RWPE1 (cell line): ENCODE measurements at regions not wholly inside any gene's neighbourhood (a gene's known extent, or its start where the extent isn't known, plus 50 kb on each side); places are given as distances from the start of the nearest gene placed in this dataset.

ENCODE experiments used
- CTCF ChIA-PET: fragments of 350-600 bp; sonication (Branson Sonifier 250); formaldehyde crosslinking; extraction: SDS; loops from one replicate; lab custom pipeline; 2021; lab: Yijun Ruan, JAX
- POLR2A ChIA-PET: fragments of 400-600 bp; formaldehyde crosslinking; extraction: SDS; loops from one replicate; lab custom pipeline; 2020; ENCODE audit warnings: antibody characterized with exemption; ENCODE audit not compliant: low non-redundant PET; lab: Yijun Ruan, JAX
- DNase-seq: peaks from one replicate; pipeline ENCODE4 v3.0.0; 2012; ENCODE audit warnings: low spot score
- H3K27ac ChIP-seq: fragments of 450-650 bp; 2 replicates; pipeline ENCODE4 v1.5.1; 2017
- TF ChIP-seq, protein P1 (sequence below): fragments of 450-650 bp; conservative IDR thresholded peaks from 2 replicates; pipeline ENCODE4 v1.5.1; 2017; ENCODE audit warnings: low read depth, mild to moderate bottlenecking

GRCh38 chr15:69997161-69997485 lies 100.6 kb downstream of the TLE3 start:
- TF ChIP-seq, protein P1, sequence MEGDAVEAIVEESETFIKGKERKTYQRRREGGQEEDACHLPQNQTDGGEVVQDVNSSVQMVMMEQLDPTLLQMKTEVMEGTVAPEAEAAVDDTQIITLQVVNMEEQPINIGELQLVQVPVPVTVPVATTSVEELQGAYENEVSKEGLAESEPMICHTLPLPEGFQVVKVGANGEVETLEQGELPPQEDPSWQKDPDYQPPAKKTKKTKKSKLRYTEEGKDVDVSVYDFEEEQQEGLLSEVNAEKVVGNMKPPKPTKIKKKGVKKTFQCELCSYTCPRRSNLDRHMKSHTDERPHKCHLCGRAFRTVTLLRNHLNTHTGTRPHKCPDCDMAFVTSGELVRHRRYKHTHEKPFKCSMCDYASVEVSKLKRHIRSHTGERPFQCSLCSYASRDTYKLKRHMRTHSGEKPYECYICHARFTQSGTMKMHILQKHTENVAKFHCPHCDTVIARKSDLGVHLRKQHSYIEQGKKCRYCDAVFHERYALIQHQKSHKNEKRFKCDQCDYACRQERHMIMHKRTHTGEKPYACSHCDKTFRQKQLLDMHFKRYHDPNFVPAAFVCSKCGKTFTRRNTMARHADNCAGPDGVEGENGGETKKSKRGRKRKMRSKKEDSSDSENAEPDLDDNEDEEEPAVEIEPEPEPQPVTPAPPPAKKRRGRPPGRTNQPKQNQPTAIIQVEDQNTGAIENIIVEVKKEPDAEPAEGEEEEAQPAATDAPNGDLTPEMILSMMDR: no peak
- CTCF ChIA-PET: interaction anchor here (0.5 to 0.6 kb wide), 2 partner anchors 71 to 573 kb away, joined by 3 read pairs; no protein-coding TSS in a partner anchor
- no peak overlapping the region for H3K27ac ChIP-seq
- POLR2A ChIA-PET: no interaction called here
- no peak for DNase-seq
